ENCODE measurements at regions not wholly inside any gene's neighbourhood (a gene's known extent, or its start where the extent isn't known, plus 50 kb on each side); places are given as distances from the start of the nearest gene placed in this dataset.

GRCh38 chrX:150227873-150228410 lies 135.2 kb upstream of the MAMLD1 start:
- Histone ChIP-seq H3K36me3 (ENCODE audit: control insufficient read depth, insufficient read depth, low read length) (no peaks in the 10 kb centered on the region), H3K4me3 (ENCODE audit: low read depth in 2 of 2, low read length in 2 of 2) (no peak overlapping the region), H3K27me3 (ENCODE audit: control insufficient read depth, insufficient read depth, low read length) (no peaks in the 10 kb centered on the region; the same call in 1 of the 2 replicates), H3K9me3 (ENCODE audit: control insufficient read depth, insufficient read depth, low read depth, low read length) (no peaks in the 10 kb centered on the region), H3K4me1 (ENCODE audit: control insufficient read depth, insufficient read depth, low read length) (no peaks in the 10 kb centered on the region), H3K27ac (ENCODE audit: low read length) (no peak overlapping the region)
- POLR2A ChIA-PET, result no interaction called here
- CTCF ChIA-PET, result no interaction called here
- in situ Hi-C loops (cut with HindIII; ENCODE audit: low pct_unique_long_range_greater_than_20kb, low sequenced_read_pairs) (no loop called here), intact Hi-C loops (cut with micrococcal nuclease; ENCODE audit: unreplicated experiment) (no loop called here)
- ATAC-seq (no peak), DNase-seq (ENCODE audit: low read depth, low spot score) (no peak)
- TF ChIP-seq POLR2AphosphoS5 (IDR thresholded peaks at IDR 0.05; ENCODE audit: low read depth, low read length) (no peak), REST (IDR thresholded peaks at IDR 0.05; ENCODE audit: insufficient read depth in 1 of 2, low read depth in 2 of 2, low read length in 1 of 2) (no peak), TCF7L2 (IDR thresholded peaks at IDR 0.05; ENCODE audit: low read depth, low read length) (no peak), CTCF (IDR thresholded peaks at IDR 0.05) (no peak), SIN3A (IDR thresholded peaks at IDR 0.05; ENCODE audit: borderline replicate concordance, insufficient read depth, low read depth, low read length) (no peak)
- BruUV-seq (replicated peaks), result no TSS peak

GRCh38 chrX:150228431-150228830 lies 134.7 kb upstream of the MAMLD1 start:
- Histone ChIP-seq H3K36me3 (ENCODE audit: control insufficient read depth, insufficient read depth, low read length) (no peaks in the 10 kb centered on the region), H3K27me3 (ENCODE audit: control insufficient read depth, insufficient read depth, low read length) (no peaks in the 10 kb centered on the region; the same call in 1 of the 2 replicates)

More at GRCh38 chrX:150228431-150228830, 134.7 kb upstream of the MAMLD1 start:
- TF ChIP-seq POLR2AphosphoS5 (IDR thresholded peaks at IDR 0.05; ENCODE audit: low read depth, low read length) (no peak), SIN3A (IDR thresholded peaks at IDR 0.05; ENCODE audit: borderline replicate concordance, insufficient read depth, low read depth, low read length) (no peak), TCF7L2 (IDR thresholded peaks at IDR 0.05; ENCODE audit: low read depth, low read length) (no peak), CTCF (IDR thresholded peaks at IDR 0.05) (no peak), REST (IDR thresholded peaks at IDR 0.05; ENCODE audit: insufficient read depth in 1 of 2, low read depth in 2 of 2, low read length in 1 of 2) (no peak)
- intact Hi-C loops (cut with micrococcal nuclease; ENCODE audit: unreplicated experiment) (no loop called here), in situ Hi-C loops (cut with HindIII; ENCODE audit: low pct_unique_long_range_greater_than_20kb, low sequenced_read_pairs) (no loop called here)
- no peak overlapping the region for H3K27ac ChIP-seq (ENCODE audit: low read length)
- ATAC-seq, result no peak
- CTCF ChIA-PET, result no interaction called here
- no TSS peak for BruUV-seq (replicated peaks)
- H3K9me3 ChIP-seq (ENCODE audit: control insufficient read depth, insufficient read depth, low read depth, low read length), result no peaks in the 10 kb centered on the region
- POLR2A ChIA-PET, result no interaction called here
- no peak overlapping the region for H3K4me3 ChIP-seq (ENCODE audit: low read depth in 2 of 2, low read length in 2 of 2)
- no peak for DNase-seq (ENCODE audit: low read depth, low spot score)
- H3K4me1 ChIP-seq (ENCODE audit: control insufficient read depth, insufficient read depth, low read length), result no peaks in the 10 kb centered on the region

Data from Panc1 (cell line).